Endodermal cell (in vitro differentiated cells): ENCODE measurements at regions not wholly inside any gene's neighbourhood (a gene's known extent, or its start where the extent isn't known, plus 50 kb on each side); places are given as distances from the start of the nearest gene placed in this dataset.

Experiments
- DNase-seq: peaks from one replicate; pipeline ENCODE4 v3.0.0-alpha.2; 2017
- H3K27ac ChIP-seq: 2 replicates; pipeline ENCODE4 v1.5.1; 2013; ENCODE audit warnings: mild to moderate bottlenecking, low read depth, low read length, moderate library complexity
- H3K27me3 ChIP-seq: 2 replicates; pipeline ENCODE4 v1.6.1; 2013; ENCODE audit warnings: mild to moderate bottlenecking, low read length, moderate library complexity; ENCODE audit not compliant: insufficient read depth, control insufficient read depth, poor library complexity, severe bottlenecking
- H3K36me3 ChIP-seq: 2 replicates; pipeline ENCODE4 v1.7.0; 2013; ENCODE audit warnings: mild to moderate bottlenecking, low read length, moderate library complexity; ENCODE audit not compliant: control insufficient read depth, insufficient read depth
- H3K4me1 ChIP-seq: one replicate; pipeline ENCODE4 v1.7.0; 2013; ENCODE audit warnings: low read length; ENCODE audit not compliant: control insufficient read depth, insufficient read depth
- H3K4me3 ChIP-seq: 2 replicates; pipeline ENCODE4 v1.5.1; 2013; ENCODE audit warnings: mild to moderate bottlenecking, low read length, moderate library complexity
- H3K9ac ChIP-seq: 2 replicates; pipeline ENCODE4 v1.6.1; 2013; ENCODE audit warnings: mild to moderate bottlenecking, low read length, moderate library complexity; ENCODE audit not compliant: poor library complexity, severe bottlenecking; ENCODE audit errors: extremely low read depth
- H3K9me3 ChIP-seq: 2 replicates; pipeline ENCODE4 v1.6.1; 2013; ENCODE audit warnings: mild to moderate bottlenecking, low read length, moderate library complexity; ENCODE audit not compliant: control insufficient read depth
- H3K27ac Mint-ChIP-seq: 2 replicates; pipeline ENCODE4 v1.8.0; 2020; ENCODE audit warnings: mixed read lengths
- H3K27me3 Mint-ChIP-seq: 2 replicates; pipeline ENCODE4 v1.8.0; 2021; ENCODE audit warnings: mild to moderate bottlenecking, mixed read lengths; ENCODE audit not compliant: insufficient read depth
- H3K36me3 Mint-ChIP-seq: 2 replicates; pipeline ENCODE4 v1.8.0; 2020; ENCODE audit warnings: low read depth, mixed read lengths
- H3K4me1 Mint-ChIP-seq: 2 replicates; pipeline ENCODE4 v1.8.0; 2020; ENCODE audit warnings: mixed read lengths
- H3K4me3 Mint-ChIP-seq: 2 replicates; pipeline ENCODE4 v1.8.0; 2020; ENCODE audit warnings: mild to moderate bottlenecking, moderate library complexity, mixed read lengths
- H3K9me3 Mint-ChIP-seq: 2 replicates; pipeline ENCODE4 v1.8.0; 2020; ENCODE audit warnings: mild to moderate bottlenecking, mixed read lengths
- CTCF ChIP-seq: fragments of 200-600 bp; sonication (generic); conservative IDR thresholded peaks from 2 replicates; pipeline ENCODE4 v1.5.0; 2021; ENCODE audit warnings: antibody characterized with exemption, mild to moderate bottlenecking
- WGBS, 2 experiments: methylation state at CpG; one replicate each; pipeline versions ENCODE4 v1.1.5 to v1.1.7; 2013; ENCODE audit warnings: missing lambda C conversion rate in 2 of 2, mixed read lengths in 1 of 2; ENCODE audit not compliant: insufficient coverage in 1 of 2, insufficient read length in 1 of 2; 5-methylcytosine and 5-hydroxymethylcytosine counted together

- H3K9ac ChIP-seq, result no peak overlapping the region
- no peak for DNase-seq
- no peak overlapping the region for H3K27ac ChIP-seq
- no peaks in the 10 kb centered on the region for H3K36me3 Mint-ChIP-seq
- no peaks in the 10 kb centered on the region for H3K36me3 ChIP-seq
- H3K4me3 Mint-ChIP-seq, result no peak overlapping the region
- H3K27ac Mint-ChIP-seq, result no peak overlapping the region
- H3K4me3 ChIP-seq, result no peak overlapping the region
- H3K9me3 ChIP-seq, result no peaks in the 10 kb centered on the region
- peaks cover 2% of the 10 kb centered on the region for H3K4me1 Mint-ChIP-seq
- no peaks in the 10 kb centered on the region for H3K4me1 ChIP-seq
- 72 to 85% methylated on average over 3 to 5 of the region's 5 CpGs for WGBS, 2 experiments
- H3K27me3 ChIP-seq, result no peaks in the 10 kb centered on the region
- no peak for TF ChIP-seq CTCF
- H3K27me3 Mint-ChIP-seq, result no peaks in the 10 kb centered on the region
- no peaks in the 10 kb centered on the region for H3K9me3 Mint-ChIP-seq
These were observed 117.2 kb downstream of the IPO8 start for GRCh38 chr12:30578426-30578825.

- H3K9me3 ChIP-seq, result no peaks in the 10 kb centered on the region
- no peaks in the 10 kb centered on the region for H3K9me3 Mint-ChIP-seq
- H3K4me3 ChIP-seq, result no peak overlapping the region
- H3K27me3 Mint-ChIP-seq, result no peaks in the 10 kb centered on the region
- H3K4me1 Mint-ChIP-seq, result no peaks in the 10 kb centered on the region
- no peak overlapping the region for H3K27ac ChIP-seq
- no peak for TF ChIP-seq CTCF
- H3K27me3 ChIP-seq, result no peaks in the 10 kb centered on the region
- H3K27ac Mint-ChIP-seq, result no peak overlapping the region
- no peaks in the 10 kb centered on the region for H3K4me1 ChIP-seq
- DNase-seq, result no peak
- H3K36me3 ChIP-seq, result no peaks in the 10 kb centered on the region
- H3K4me3 Mint-ChIP-seq, result no peak overlapping the region
- WGBS, 2 experiments, result 97% methylated on average over 1 of the region's 1 CpG; no CpG with 5 or more reads in 1 of the 2 experiments
- H3K36me3 Mint-ChIP-seq, result no peaks in the 10 kb centered on the region
- H3K9ac ChIP-seq, result no peak overlapping the region
These were observed 122.5 kb downstream of the IPO8 start for GRCh38 chr12:30573145-30573544.

- Mint-ChIP-seq H3K27ac (no peak overlapping the region), H3K4me3 (no peak overlapping the region), H3K9me3 (no peaks in the 10 kb centered on the region), H3K4me1 (no peaks in the 10 kb centered on the region), H3K36me3 (no peaks in the 10 kb centered on the region), H3K27me3 (no peaks in the 10 kb centered on the region)
- H3K27me3 ChIP-seq, result no peaks in the 10 kb centered on the region
- H3K4me3 ChIP-seq, result no peak overlapping the region
- H3K9ac ChIP-seq, result no peak overlapping the region
- H3K36me3 ChIP-seq, result no peaks in the 10 kb centered on the region
- H3K4me1 ChIP-seq, result no peaks in the 10 kb centered on the region
- 82 to 91% methylated on average over 5 of the region's 5 CpGs for WGBS, 2 experiments
- no peaks in the 10 kb centered on the region for H3K9me3 ChIP-seq
- no peak for DNase-seq
- no peak for TF ChIP-seq CTCF
- no peak overlapping the region for H3K27ac ChIP-seq
These were observed 125.3 kb downstream of the IPO8 start for GRCh38 chr12:30570211-30570890.
